Inflammatory macrophage treated with lipopolysaccharide for 1 hour (primary cell): ENCODE measurements at regions not wholly inside any gene's neighbourhood (a gene's known extent, or its start where the extent isn't known, plus 50 kb on each side); places are given as distances from the start of the nearest gene placed in this dataset.
"Not testable (repeated sequence)": the region's sequence is repeated elsewhere in the genome, so short reads cannot be mapped to it uniquely, and the experiment has no call there.

Experiments used
- DNase-seq, 2 donors: peaks; one replicate each; pipeline ENCODE4 v3.0.0-alpha.2; 2020 to 2022

DNA sequence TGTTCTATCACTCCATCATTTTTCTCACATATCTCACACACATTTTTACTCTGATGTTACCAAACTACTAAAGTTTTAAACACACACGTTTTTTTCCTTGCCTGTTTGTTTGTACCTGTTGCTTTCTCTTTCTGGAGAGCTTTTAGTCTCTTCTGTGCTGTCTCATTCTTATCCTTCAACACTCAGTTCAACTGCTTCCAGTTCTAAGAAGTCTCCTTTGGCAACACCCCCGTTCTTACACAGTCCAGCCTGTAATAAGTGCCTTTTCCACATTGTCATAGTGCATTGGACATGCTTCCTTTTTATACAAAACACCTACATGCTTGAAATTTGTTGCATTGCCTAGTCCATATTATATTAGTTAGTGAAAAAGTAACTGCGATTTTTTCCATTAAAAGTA is 360.2 kb upstream of the BRINP3 start:
- no peak for DNase-seq

- no peak for DNase-seq
Observed at GRCh38 chr1:190847166-190847565, 369.5 kb upstream of the BRINP3 start.

- DNase-seq = no peak
Observed at GRCh38 chr1:190849346-190849745, 371.7 kb upstream of the BRINP3 start.

DNA sequence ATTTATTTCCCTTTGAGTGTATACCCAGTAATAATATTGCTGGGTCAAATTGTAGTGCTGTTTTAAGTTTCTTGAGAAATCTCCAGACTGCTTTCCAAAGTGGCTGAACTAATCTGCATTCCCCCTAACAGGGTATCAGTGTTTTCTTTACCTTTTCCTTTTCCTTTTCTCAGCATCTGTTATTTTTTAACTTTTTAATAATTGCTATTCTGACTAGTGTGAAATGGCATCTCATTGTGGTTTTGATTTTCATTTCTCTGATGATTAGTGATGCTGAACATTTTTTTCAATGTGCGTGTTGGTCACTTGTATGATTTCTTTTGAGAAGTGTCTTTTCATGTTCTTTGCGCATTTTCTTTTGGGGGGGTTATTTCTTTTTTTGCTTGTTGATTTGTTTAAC is 374.9 kb upstream of the BRINP3 start:
- no peak for DNase-seq

- no peak for DNase-seq
Observed at GRCh38 chr1:190858140-190858539, 380.5 kb upstream of the BRINP3 start.

- DNase-seq = no peak
Observed at GRCh38 chr1:190864013-190864641, 386.5 kb upstream of the BRINP3 start.

DNA sequence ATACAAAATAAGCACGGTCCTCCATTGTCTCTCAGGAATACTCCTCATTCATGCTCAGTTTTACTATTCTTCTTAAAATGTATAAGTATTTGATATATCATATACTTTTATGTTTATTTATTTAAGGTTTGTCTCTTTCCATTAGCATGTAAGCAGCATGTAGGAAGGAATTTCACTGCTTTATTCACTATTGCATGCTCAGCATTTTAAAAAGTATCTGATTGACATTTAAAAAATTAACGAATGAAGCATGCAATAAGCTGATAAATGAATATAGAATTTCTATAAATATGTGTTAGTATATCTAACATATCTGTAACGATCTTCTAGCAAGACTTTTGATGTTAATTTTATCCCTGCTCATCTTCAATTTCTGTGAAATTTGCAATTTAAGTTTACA is 402.7 kb upstream of the BRINP3 start:
- DNase-seq = no peak

DNA sequence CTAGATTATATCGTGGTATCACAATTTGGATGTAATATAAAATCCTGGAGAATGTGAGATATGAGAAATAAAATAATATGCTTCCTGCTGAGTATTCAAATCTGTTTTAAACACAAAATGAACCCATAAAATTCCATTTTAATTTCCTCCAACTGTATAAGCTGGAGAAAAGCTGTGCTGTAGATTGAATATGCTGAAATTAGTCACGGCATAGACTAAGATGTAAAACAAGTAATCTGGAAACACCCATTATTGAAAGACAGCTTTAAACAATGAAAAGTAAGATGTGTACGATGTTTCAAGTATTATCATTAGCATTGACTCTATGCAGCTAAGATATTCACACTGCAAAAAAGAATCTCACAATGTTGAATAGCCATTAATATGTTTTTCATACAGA is 403.4 kb upstream of the BRINP3 start:
- no peak for DNase-seq

DNA sequence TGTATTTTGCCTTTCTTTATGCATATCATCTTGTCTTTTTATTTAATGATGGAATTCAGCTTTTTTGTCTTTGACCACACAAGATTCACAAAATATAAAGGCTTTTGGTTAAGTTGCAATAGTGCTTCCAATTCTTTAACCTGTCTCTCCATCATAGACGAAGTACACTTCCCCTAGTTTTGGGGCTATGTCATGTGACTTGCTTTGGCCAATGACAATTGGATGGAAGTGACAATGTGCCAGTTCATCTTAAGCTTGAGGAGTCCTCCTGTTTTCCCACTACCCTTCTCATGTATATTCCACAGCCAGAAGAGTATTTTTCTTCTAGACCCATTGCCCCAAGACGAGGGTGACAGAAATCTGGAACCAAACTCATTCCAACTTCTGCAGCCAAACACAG is 419.6 kb upstream of the BRINP3 start:
- DNase-seq = no peak

DNA sequence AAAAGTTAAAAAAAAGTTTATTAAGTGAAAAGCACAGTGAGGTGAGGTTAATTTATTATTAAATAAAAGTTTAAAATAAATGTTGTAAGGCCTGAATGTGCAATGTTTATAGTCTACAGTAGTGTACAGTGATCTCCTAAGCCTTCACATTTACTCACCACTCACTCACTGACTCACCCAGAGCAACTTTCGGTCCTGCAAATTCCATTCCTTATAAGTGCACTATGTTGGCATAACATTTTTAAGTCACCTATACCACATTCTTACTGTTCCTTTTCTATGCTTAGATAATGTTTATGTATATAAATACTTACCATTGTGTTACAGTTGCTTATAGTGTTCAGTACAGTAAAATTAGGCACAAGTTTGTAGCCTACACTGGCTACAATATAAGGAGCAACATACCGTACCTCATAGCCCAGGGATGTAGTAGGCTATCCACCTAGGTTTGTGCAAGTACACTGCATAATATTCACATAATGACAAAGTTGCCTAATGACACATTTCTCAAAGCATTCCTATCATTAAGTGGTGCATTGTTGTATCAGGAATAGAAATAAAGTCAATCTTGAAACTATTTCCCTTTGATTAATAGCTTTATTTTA is 426.5 kb upstream of the BRINP3 start:
- no peak for DNase-seq

DNA sequence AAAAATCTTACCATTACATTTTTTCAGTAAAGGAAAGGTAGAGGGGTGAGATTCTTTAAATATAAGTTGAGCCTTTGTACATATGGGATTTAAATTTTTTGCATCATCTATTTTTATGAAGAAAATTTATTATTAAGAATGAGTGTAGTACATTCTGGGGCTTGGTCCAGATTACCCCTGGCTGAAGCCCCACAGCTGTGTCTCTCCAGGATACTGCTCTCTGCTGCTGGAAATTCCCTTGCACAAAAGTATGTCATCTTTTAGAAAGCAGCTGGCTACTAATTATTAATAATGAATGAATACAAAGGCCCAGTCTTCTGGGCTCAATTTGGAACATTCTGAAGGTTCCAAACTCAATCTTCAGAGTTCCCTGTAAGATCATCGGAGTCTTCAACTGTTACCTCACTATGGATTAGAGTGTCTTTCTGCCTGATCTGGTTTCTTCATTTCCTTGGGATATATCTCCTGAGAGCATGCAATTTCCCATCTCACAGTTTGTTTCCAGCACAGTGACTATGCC is 428.6 kb upstream of the BRINP3 start:
- DNase-seq = no peak

DNA sequence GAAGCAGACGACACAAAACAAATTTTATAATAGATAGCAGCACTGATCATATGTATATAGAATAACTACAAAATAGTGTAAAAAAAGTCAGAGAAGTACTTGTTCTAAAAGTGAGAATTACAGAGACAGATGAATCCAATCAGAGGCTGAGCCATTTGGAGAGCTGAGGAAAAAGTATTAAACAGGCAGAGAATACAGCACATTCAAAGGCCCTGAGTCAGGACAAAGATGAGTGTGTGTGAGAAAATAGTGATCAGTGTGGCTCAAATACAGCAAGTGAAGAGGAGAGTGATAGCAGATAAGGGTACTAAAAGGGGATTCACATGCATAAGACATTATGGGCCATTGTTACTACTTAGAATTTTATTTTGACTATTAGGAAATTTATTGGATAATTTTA is 430.6 kb upstream of the BRINP3 start:
- DNase-seq = no peak

DNA sequence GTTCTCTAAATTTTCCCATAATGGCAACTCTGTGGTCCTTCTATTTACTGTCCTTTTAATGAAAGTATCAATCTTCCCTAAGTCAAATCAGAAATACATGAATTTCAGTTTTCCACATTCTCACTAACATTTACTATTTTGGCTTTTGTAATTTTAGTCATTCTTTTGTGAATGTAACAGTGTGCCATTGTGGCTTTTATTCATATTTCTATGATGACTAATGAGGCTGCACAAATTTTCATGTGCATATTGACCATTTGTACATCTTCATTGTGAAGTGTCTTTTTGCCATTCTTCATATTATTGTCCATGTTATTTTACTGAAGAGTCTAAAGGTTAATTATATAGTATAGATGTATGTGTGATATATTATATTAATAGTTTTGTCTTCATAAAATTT is 431.0 kb upstream of the BRINP3 start:
- no peak for DNase-seq

DNA sequence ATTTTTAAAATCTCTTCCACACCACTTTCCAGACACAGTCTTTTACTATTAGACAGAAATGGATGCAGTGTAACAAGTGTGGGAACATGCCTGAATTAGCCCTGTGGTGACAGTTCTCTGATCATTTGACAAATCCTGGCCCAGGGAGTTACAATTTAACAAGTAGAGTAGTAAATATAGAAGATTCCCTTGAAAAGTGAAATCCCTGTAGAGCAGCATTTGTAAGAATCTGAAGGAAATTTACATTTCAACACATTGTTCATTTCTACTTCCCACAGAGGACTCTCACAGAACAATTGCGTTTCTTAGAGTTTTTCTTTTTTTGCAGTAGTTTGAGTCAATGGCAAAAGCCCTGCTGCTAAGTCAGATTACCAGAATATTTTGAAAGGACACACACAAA is 458.3 kb upstream of the BRINP3 start:
- no peak for DNase-seq

DNA sequence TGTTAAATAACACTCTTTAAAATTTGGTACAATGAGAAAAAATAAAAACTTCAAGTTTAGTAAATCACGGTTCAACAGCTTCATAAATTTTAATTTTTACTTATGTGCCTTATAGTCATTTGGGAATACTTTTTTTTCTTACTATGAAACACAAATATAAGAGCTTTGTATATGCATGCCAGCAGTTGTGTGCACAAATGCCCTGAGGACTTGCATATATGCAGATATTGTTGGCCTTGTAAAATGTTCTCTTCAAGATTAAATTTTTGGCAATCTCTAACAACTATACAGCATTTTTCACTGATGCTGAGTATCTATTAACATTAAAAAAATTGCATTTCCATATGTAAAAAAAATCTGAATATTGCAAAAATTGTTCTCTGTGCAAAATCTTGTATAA is 458.7 kb upstream of the BRINP3 start:
- DNase-seq = no peak

DNA sequence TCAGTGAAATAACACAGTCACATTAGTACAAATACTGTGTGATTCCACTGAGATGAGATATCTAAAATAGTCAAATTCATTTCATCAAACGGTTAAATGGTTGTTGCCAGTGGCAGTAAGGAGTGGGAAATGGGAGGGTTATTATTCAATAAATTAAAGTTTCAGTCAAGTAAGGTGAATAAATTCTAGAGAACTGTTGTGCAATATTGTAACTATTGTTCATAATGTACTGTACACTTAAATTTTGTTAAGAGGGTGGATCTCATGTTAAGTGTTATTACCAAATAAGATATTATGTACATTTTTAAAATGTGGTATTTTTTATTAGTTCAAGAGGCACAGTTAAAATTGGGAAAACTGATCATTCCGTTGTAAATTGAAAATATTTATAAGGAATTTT is 463.3 kb upstream of the BRINP3 start:
- no peak for DNase-seq

- no peak for DNase-seq
Observed at GRCh38 chr1:190942475-190942874, 464.8 kb upstream of the BRINP3 start.

GRCh38 chr1:190943722-190944121 is 466.1 kb upstream of the BRINP3 start:
- not testable (repeated sequence) for DNase-seq

DNA sequence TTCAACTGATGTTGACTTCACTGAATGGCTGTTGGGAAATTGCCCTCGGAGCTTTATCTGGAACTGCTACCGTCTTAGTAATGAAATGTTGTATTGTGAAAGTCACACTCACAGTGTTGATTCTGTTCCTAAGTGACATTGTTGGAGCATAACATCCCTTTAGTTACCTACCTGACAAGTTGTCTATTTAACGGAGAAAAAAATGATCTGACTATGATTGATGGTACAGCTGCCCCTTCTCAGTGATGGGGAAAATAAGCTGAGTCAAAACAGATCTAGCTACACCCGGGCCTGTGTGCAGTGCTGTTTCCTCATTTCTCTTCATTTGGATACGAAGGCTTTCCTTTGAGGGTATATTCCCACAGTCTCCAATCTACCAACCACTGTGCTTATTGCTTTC is 472.3 kb upstream of the BRINP3 start:
- DNase-seq = no peak

DNA sequence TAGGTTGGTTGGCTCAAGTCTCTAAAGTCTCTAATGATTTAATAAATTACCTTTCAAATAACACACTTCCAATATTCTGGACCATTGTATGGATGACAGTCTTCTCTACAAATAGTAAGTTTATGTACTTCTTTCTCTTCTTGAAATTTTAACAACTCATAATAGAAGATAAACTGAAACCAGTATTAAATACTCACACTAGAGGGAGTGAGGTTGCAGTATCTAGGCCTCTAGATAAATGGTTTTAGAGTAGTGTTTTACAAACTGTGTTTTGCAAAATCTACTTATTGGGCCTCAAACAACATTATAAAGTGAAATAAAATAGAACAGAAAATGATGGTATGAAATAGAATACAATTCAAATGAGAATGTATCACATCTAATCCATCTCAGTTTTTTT is 479.9 kb upstream of the BRINP3 start:
- DNase-seq = no peak

- DNase-seq = no peak
Observed at GRCh38 chr1:190963321-190963720, 485.7 kb upstream of the BRINP3 start.

DNA sequence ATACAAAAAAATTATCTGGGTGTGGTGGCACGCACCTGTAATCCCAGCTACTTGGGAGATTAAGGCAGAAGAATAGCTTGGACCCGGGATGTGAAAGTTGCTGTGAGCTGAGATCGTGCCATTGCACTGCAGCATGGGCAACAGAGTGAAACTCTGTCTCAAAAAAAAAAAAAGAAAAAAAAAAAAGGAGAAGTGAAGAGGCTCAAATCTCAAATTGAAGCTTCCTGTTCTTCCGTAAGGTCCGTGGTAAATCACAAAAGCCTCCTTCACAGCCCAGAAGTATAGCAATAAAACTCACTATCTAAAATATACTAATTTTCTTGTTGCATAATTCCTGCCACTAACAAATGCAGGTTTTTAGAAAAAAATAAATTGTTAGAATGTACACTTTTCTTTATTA is 498.2 kb upstream of the BRINP3 start:
- no peak for DNase-seq

- DNase-seq = no peak
Observed at GRCh38 chr1:191002768-191003167, 525.1 kb upstream of the BRINP3 start.

GRCh38 chr1:191016765-191017164 is 539.1 kb upstream of the BRINP3 start:
- DNase-seq = no peak

DNA sequence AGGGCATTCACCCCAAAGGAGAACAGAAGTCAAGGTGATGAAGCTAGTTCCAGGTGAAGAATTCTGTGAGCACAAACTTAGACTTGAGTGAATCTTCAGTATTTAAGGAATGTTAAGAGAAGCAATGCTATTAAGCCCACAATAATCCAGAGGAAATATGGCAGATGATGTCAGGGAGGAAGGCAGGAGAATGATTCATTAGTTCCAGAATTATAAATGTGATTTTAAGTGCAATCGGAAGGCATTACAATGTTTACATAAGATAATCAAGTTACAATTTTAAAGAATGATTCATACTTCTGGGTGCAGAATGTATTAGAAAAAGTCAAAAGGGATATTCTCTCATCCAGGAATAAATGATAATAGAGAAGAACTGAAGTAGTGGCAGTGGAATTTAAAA is 545.2 kb upstream of the BRINP3 start:
- no peak for DNase-seq
